Activated T-cell treated with anti-CD3 and anti-CD28 coated beads, Interleukin-2, amount 50 U/mL, for 24 hours (primary cell): ENCODE measurements at regions not wholly inside any gene's neighbourhood (a gene's known extent, or its start where the extent isn't known, plus 50 kb on each side); places are given as distances from the start of the nearest gene placed in this dataset.
A peak's percentile ranks its signal among the peaks of the same experiment; 100 is the strongest.
"Not testable (repeated sequence)": the region's sequence is repeated elsewhere in the genome, so short reads cannot be mapped to it uniquely, and the experiment has no call there.

Experiments
- DNase-seq: peaks from one replicate; pipeline ENCODE4 v3.0.0-alpha.2; 2020
- H3K27ac Mint-ChIP-seq: 2 replicates; pipeline ENCODE4 v1.8.0; 2020; ENCODE audit warnings: mild to moderate bottlenecking, mixed read lengths
- H3K27me3 Mint-ChIP-seq: 2 replicates; pipeline ENCODE4 v1.8.0; 2020; ENCODE audit warnings: mixed read lengths
- H3K36me3 Mint-ChIP-seq: 2 replicates; pipeline ENCODE4 v1.8.0; 2020; ENCODE audit warnings: low read depth, mixed read lengths
- H3K4me1 Mint-ChIP-seq: 2 replicates; pipeline ENCODE4 v1.8.0; 2020; ENCODE audit warnings: low read depth, mixed read lengths
- H3K4me3 Mint-ChIP-seq: 2 replicates; pipeline ENCODE4 v1.8.0; 2020; ENCODE audit warnings: mild to moderate bottlenecking, moderate library complexity, mixed read lengths
- H3K9me3 Mint-ChIP-seq: 2 replicates; pipeline ENCODE4 v1.8.0; 2020; ENCODE audit warnings: mixed read lengths

DNA sequence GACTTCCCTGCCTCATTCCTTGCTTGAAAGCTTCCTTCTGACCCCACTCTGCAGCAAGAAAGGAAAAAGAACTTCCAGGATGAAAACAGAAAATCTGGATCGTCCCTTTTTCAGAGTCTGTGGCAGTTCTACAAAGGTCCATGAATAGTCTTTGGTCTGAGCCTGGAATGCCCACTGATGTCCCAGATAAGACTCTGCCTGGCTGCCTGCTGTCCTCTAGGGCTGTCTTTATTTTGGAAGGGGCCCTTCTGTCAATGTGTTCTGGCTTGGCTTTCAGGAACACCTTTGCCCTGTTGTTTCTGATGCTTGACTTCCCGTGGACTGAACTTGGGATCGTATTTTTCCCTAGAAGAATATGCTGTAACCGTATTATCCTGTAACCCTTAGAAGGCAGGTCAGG is 114.7 kb upstream of the LNX1 start:
- peaks cover 11% of the 10 kb centered on the region for H3K4me1 Mint-ChIP-seq

DNA sequence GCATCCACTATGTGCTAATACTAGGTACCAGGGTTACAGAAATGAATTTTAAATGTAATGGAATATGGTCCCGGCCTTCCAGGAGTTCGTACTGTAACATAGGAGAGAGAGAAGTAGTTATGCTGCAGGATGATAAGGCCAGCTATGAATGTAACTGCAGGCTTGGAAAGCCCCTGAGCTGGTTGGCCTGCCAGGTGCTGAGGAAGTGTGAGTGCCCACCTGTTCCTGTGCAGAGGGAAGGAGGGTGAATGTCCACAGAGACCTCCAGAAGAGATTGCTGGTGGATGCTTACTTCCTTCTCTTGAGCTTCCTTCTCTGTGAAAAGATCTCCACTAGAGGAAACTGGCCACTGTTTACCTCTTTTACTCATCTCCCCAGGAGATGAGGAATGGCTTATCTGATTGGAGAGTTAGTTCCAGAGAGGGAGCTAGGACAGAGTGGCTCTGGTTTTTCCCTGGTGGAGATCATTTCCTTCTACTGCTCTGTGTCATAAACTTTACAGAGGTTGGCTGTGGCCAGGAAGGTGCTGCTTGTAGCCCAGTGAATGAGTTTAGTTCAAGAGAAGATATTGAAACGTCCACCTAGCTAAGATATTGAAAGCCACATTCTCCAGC is 114.0 kb upstream of the LNX1 start:
- Mint-ChIP-seq H3K4me3 (no peak overlapping the region), H3K27me3 (peaks cover 35% of the 10 kb centered on the region)

More for the DNA sequence above, 114.7 kb upstream of the LNX1 start:
- Mint-ChIP-seq H3K36me3 (no peaks in the 10 kb centered on the region), H3K4me3 (no peak overlapping the region), H3K27ac (no peak overlapping the region), H3K9me3 (no peaks in the 10 kb centered on the region), H3K27me3 (peaks cover 34% of the 10 kb centered on the region)
- no peak for DNase-seq

DNA sequence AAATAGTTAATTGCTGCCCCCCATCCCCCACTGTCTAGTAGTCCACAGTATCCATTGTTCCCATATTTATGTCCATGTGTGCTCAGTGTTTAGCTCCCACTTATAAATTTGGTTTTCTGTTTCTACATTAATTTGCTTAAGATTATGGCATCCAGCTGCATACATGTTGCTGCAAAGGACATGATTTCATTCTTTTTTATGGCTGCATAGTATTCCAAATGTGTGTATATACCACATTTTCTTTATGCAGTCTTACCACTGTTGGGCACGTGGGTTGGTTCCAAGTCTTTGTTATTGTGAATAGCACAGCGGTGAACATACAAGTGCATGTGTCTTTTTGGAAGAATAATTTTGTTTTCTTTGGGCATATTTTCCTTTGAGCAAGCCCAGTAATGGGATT is 113.0 kb upstream of the LNX1 start:
- Mint-ChIP-seq H3K27me3 (peaks cover 37% of the 10 kb centered on the region), H3K36me3 (no peaks in the 10 kb centered on the region), H3K4me1 (peaks cover 11% of the 10 kb centered on the region)

More for the DNA sequence above, 114.0 kb upstream of the LNX1 start:
- Mint-ChIP-seq H3K36me3 (no peaks in the 10 kb centered on the region), H3K4me1 (peaks cover 11% of the 10 kb centered on the region), H3K9me3 (no peaks in the 10 kb centered on the region), H3K27ac (no peak overlapping the region)
- no peak for DNase-seq

DNA sequence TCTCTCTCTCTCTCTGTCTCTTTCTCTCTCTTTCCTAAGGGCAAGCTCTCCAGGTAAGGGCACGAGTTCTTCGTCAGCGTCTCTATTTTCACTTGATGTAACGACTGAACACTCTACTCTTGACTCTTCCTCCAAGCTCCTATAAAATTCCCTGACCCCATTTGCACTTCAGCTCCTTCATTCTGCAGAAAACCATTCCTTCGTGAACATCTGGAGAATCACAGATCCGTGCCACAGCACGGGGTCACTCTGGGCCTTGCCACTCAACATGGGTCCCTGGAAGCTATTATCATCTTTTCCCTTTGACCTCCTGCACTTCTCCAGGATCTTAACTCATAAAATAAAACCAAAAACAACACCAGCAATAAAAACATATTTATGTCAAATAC is 112.0 kb upstream of the LNX1 start:
- peaks cover 11% of the 10 kb centered on the region for H3K4me1 Mint-ChIP-seq
- H3K27me3 Mint-ChIP-seq, result peaks cover 35% of the 10 kb centered on the region
- no peaks in the 10 kb centered on the region for H3K36me3 Mint-ChIP-seq
- no peak overlapping the region for H3K4me3 Mint-ChIP-seq
- H3K27ac Mint-ChIP-seq, result no peak overlapping the region
- DNase-seq, result no peak
- H3K9me3 Mint-ChIP-seq, result no peaks in the 10 kb centered on the region

More for the DNA sequence above, 113.0 kb upstream of the LNX1 start:
- DNase-seq, result no peak
- H3K4me3 Mint-ChIP-seq, result no peak overlapping the region
- no peaks in the 10 kb centered on the region for H3K9me3 Mint-ChIP-seq
- no peak overlapping the region for H3K27ac Mint-ChIP-seq

DNA sequence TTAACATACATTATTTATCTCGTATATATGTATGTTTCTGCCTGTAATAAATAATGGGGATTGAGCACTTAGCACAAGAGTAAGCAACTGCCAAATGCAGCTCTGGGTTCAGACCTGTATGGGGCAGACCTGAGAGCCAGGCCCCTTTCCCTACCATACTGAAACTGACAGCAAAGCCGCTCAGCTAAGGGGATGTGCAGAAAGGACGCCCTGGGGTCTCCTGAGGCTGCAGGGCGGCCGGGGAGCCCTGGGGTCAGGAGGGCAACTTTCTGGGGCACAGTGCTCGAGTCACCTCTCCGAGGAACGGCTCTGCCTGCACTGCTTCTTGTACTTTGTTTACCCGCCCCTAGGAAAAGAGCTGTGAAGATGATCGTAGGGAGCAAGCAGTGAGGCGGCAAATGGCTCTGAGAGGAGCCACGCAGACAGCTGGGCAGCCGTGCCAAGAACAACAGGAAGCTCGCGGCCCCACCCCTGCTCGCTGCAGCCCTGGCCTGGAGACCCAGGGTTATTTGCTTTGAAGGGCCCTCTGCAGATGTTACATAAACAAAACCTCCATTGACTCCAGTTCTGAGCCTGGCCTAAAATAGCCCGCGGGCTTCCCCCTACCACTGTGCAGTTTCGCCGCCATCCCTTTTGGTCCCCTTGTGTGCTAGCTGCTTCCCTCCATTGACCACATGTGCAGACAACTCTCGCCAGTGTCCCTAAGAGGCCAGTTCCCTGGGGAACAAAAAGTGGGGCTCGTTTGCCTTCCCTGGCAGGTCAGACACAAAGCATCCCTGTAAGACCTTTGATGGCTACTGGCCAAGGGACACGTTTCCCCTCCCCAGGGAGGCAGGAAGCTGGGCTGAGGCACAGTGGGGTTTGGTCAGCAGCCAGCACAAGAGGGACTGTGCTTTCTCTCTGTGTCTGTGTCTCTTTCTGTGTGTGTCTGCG is 111.3 kb upstream of the LNX1 start:
- no peak overlapping the region for H3K27ac Mint-ChIP-seq
- H3K9me3 Mint-ChIP-seq, result no peaks in the 10 kb centered on the region
- H3K36me3 Mint-ChIP-seq, result no peaks in the 10 kb centered on the region
- H3K4me3 Mint-ChIP-seq, result peak overlapping the region; percentile 40
- peaks cover 29% of the 10 kb centered on the region for H3K27me3 Mint-ChIP-seq
- peaks cover 11% of the 10 kb centered on the region for H3K4me1 Mint-ChIP-seq
- peak; percentile 28 for DNase-seq

DNA sequence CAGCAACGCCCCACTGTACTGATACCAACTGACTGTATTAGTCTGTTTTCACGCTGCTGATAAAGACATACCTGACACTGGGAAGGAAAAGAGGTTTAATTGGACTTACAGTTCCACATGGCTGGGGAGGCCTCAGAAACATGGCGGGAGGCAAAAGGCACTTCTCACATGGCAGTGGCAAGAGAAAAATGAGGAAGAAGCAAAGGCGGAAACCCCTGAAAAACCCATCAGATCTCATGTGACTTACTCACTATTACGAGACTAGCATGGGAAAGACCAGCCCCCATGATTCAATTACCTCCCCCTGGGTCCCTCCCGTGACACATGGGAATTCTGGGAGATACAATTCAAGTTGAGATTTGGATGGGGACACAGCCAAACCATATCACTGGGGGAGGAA is 110.0 kb upstream of the LNX1 start:
- Mint-ChIP-seq H3K27me3 (peaks cover 30% of the 10 kb centered on the region), H3K4me1 (peaks cover 11% of the 10 kb centered on the region)
- not testable (repeated sequence) for H3K27ac Mint-ChIP-seq, DNase-seq, H3K9me3 Mint-ChIP-seq, H3K36me3 Mint-ChIP-seq, H3K4me3 Mint-ChIP-seq

DNA sequence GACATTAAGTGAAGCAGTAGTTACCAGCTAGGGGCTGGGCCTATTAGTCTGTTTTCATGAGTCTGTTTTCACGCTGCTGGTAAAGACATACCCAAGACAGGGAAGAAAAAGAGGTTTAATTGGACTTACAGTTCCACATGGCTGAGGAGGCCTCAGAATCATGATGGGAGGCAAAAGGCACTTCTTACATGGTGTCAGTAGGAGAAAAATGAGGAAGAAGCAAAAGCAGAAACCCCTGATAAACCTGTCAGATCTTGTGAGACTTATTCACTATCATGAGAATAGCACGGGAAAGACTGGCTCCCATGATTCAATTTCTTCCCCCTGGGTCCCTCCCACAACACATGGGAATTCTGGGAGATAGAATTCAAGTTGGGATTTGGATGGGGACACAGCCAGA is 108.0 kb upstream of the LNX1 start:
- not testable (repeated sequence) for H3K27ac Mint-ChIP-seq, DNase-seq, H3K4me3 Mint-ChIP-seq, H3K36me3 Mint-ChIP-seq, H3K9me3 Mint-ChIP-seq
- Mint-ChIP-seq H3K4me1 (peaks cover 11% of the 10 kb centered on the region), H3K27me3 (peaks cover 28% of the 10 kb centered on the region)

DNA sequence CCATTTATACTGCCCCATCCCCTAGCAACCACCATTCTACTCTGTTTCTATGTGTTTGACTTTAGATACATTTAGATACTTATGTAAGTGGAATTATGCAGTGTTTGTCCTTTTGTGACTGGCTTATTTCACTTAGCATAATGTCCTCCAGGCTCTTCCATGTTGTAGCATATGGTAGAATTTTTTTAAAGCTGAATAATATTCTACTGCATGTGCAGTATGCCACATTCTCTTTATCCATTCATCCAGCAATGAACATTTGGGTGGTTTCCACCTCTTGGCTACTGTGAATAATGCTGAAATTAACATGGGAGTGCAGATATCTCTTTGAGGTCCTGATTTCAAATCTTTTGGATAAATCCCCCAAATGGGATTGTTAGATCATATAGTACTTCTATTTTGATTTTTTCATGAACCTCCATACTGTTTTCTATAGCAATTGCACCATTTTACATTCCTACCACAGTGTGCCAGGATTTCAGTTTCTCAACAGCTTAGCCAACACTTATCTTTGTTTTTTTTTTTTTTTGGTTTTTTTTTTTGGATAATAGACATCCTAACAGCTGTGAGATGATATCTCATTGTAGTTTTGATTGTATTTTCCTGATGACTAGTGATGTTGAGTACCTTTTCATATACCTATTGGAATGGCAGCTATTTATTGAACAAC is 105.9 kb upstream of the LNX1 start:
- Mint-ChIP-seq H3K27me3 (peaks cover 26% of the 10 kb centered on the region), H3K27ac (no peak overlapping the region), H3K4me3 (no peak overlapping the region), H3K36me3 (no peaks in the 10 kb centered on the region), H3K4me1 (no peaks in the 10 kb centered on the region), H3K9me3 (no peaks in the 10 kb centered on the region)
- no peak for DNase-seq

DNA sequence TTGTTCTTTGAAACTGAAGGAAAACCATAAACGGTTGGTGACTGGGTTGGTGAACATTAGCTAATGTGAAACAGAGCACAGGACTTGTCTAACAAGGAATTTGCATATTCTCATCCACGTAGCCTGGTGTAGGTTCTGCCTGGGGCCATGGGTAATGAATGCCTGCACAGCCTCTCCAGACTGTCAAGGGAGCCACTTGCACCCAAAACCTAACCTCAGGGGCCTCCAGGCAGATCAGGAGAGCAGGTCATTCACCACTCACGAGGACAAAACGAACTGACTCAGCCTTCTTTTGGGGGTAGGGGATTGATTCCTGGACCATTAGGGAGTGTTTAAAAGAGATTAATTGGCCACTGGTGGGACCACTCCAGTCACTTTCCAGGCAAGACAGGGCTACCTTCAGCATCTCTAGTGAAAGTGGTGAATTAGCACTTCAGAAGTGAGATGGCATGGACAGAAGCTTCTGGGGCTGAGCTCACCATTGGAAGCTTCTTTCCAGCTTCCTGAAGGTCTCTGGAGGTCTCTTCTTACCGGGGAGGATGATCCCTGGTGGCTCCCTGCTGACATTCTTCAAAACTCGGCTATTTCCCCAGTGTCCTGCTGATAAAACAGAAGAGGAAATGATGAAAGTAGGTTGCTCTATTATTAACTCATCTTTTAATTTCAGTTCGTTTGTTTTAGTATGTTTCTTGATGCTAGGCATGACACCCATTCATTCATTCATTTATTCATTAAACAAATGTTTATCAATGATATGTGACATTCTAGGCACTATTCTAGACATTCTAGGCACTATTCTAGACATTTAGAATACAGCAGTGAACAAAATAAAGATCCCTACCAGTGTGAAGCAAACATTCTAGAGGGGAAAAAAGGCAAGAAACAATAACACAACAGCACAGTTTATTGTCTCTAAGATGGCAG is 104.5 kb upstream of the LNX1 start:
- Mint-ChIP-seq H3K36me3 (no peaks in the 10 kb centered on the region), H3K4me1 (no peaks in the 10 kb centered on the region), H3K27me3 (peaks cover 34% of the 10 kb centered on the region), H3K27ac (no peak overlapping the region), H3K9me3 (peaks cover 2% of the 10 kb centered on the region), H3K4me3 (no peak overlapping the region)
- DNase-seq, result no peak

DNA sequence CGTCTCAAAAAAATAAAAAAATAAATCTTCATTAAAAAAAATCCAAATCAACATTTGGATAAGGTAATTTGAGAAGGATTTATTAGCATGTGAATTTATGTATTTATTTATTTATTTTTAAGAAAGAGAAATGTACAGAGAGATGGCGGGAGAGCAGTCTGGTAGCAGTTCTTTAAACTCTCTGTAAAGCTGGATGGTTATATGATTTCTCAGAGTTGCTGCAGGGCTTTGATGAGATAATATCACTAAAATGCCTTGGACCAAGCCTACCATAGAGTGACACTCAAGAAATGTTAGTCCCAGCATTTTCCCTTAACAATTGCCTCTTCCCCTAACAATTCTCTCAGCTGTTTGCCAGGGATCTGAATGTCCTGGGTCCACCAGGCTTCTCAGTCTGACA is 103.4 kb upstream of the LNX1 start:
- no peaks in the 10 kb centered on the region for H3K4me1 Mint-ChIP-seq
- H3K36me3 Mint-ChIP-seq, result no peaks in the 10 kb centered on the region
- peaks cover 2% of the 10 kb centered on the region for H3K9me3 Mint-ChIP-seq
- H3K4me3 Mint-ChIP-seq, result no peak overlapping the region
- H3K27ac Mint-ChIP-seq, result no peak overlapping the region
- DNase-seq, result no peak
- H3K27me3 Mint-ChIP-seq, result peaks cover 42% of the 10 kb centered on the region

DNA sequence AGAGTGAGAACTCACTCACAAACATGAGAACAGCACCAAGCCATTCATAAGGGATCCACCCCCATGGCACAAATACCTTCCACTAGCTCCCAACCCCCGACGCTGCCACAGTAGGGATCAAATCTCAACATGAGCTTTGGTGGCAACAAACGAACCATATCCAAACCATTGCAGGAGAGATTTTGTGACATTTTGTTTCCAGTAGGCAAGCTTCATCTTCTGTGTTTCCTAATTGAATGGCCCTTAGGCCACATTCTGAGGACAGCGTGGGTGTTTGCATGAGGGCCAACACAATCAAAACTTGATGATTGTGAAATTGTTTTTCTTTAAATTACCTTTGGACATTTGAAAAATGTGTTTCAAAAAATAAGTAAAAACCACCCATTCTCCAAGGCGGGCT is 102.6 kb upstream of the LNX1 start:
- peaks cover 49% of the 10 kb centered on the region for H3K27me3 Mint-ChIP-seq
- no peak overlapping the region for H3K27ac Mint-ChIP-seq
- DNase-seq, result no peak
- no peak overlapping the region for H3K4me3 Mint-ChIP-seq
- H3K9me3 Mint-ChIP-seq, result peaks cover 2% of the 10 kb centered on the region
- H3K4me1 Mint-ChIP-seq, result no peaks in the 10 kb centered on the region
- no peaks in the 10 kb centered on the region for H3K36me3 Mint-ChIP-seq

DNA sequence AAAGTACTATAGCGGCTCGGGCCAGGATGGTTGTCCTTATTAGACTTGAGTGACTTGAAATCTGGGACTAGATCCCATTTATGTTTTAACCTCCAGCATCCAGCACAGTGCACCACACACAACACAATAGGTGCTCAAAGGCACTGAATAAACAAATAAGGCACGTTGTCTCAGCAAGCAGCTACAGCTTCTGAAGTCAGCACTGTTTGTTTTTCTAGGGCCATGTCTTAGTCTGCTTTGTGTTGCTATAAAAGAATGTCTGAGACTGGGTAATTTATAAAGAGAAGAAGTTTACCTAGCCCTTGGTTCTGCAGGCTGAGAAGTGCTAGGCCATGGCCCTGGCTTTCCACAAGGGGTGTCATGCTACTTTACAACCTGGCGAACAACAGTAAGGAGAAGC is 102.1 kb upstream of the LNX1 start:
- H3K27me3 Mint-ChIP-seq, result peaks cover 49% of the 10 kb centered on the region
- no peak overlapping the region for H3K27ac Mint-ChIP-seq
- no peak overlapping the region for H3K4me3 Mint-ChIP-seq
- no peak for DNase-seq
- H3K9me3 Mint-ChIP-seq, result peaks cover 2% of the 10 kb centered on the region
- no peaks in the 10 kb centered on the region for H3K36me3 Mint-ChIP-seq
- peaks cover 4% of the 10 kb centered on the region for H3K4me1 Mint-ChIP-seq

DNA sequence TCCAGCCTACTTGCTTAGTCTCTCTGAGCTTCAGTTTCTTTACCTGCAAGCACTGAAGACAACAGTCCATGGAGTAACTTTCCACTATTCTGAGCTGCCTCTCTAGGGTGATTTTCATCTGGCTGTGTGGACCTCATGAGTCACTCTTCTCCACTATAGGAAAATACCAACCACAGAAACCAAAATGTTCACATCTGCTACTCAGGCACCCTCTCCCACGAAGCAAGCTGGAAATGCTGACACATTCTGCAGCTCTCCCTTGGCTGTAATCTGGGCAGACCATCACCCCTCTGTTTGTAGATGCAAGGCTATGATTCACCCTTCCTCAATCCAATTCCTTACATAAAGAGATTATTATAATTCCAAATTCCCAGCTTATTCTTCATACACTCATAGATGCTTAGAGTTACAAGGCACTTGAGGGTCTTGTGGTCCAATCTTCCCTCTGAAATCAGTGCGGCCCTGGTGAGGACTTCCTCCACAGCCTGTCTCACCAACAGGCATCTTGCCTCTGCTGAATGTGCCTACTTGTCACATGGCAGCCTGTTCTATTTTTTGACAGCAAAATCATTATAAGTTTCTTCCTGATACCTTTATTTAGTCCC is 97.0 kb upstream of the LNX1 start:
- H3K27me3 Mint-ChIP-seq, result peaks cover 66% of the 10 kb centered on the region
- H3K27ac Mint-ChIP-seq, result peak overlapping the region; percentile 71
- DNase-seq, result no peak

DNA sequence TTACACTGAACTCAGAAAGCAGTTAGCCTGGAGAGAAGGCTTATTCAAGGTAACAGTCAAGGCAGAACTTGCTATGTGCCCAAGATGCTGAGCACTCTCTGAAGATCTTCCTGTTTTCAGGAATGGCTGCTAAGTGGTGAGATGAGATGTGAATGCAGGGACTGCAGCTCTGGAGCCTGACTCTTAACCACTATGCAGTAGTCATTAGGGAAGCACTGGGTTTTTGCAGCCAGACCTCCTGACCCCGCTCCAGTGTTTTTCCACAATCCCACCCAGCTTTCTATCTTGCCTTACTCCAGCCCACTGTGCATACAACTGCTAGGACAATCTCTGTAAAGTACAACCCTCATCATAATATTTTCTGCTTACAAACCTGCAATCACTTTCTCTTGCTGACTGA is 95.2 kb upstream of the LNX1 start:
- DNase-seq, result no peak
- Mint-ChIP-seq H3K36me3 (no peaks in the 10 kb centered on the region), H3K4me1 (peaks cover 13% of the 10 kb centered on the region), H3K27me3 (peaks cover 60% of the 10 kb centered on the region), H3K4me3 (no peak overlapping the region), H3K9me3 (peaks cover 2% of the 10 kb centered on the region), H3K27ac (no peak overlapping the region)

More for the DNA sequence above, 97.0 kb upstream of the LNX1 start:
- Mint-ChIP-seq H3K4me1 (peaks cover 13% of the 10 kb centered on the region), H3K9me3 (peaks cover 2% of the 10 kb centered on the region), H3K4me3 (no peak overlapping the region), H3K36me3 (no peaks in the 10 kb centered on the region)
